ENCODE measurements at regions not wholly inside any gene's neighbourhood (a gene's known extent, or its start where the extent isn't known, plus 50 kb on each side); places are given as distances from the start of the nearest gene placed in this dataset.
A peak's percentile ranks its signal among the peaks of the same experiment; 100 is the strongest.

- no peak for DNase-seq (ENCODE audit: low read depth in 2 of 2)
Observed at GRCh38 chr5:27377626-27378025, 339.2 kb upstream of the CDH9 start.

GRCh38 chr5:27353970-27354369 lies 315.6 kb upstream of the CDH9 start:
- DNase-seq (ENCODE audit: low read depth in 2 of 2), result no peak

DNA sequence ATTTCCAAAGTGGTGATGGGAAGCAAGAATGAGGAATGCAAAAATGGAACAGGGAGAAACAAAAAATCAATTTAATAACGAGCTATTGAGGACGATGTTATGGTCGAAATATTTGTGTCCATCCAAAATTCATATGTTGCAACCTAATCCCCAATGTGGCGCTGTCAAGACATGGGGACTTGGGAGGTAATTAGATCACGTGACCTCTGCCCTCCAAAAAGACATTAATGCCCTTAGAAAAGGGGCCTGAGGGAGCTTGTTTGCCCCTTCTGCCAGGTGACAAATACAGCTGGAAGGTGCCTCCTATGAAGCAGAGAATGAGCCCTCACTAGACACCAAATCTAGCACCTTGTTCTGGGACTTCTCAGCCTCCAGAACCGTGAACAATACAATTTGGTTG lies 315.2 kb upstream of the CDH9 start:
- no peak for DNase-seq (ENCODE audit: low read depth in 2 of 2)

- no peak for DNase-seq (ENCODE audit: low read depth in 2 of 2)
Observed at GRCh38 chr5:27341342-27341741, 303.0 kb upstream of the CDH9 start.

DNA sequence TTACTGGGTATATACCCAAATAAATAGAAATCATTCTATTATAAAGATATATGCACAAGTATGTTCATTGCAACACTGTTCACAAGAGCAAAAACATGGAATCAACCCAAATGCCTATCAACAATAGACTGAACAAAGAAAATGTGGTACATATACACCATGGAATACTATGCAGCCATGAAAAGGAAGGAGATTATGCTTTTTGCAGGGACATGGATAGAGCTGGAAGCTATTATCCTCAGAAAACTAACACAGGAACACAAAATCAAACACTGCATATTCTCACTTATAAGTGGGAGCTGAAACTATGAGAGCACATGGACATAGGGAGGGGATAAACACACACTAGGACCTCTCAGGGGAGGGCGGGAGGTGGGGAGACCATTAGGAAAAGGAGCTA lies 298.4 kb upstream of the CDH9 start:
- DNase-seq (ENCODE audit: low read depth in 2 of 2), result no peak

- peak in 1 of 2 donors; percentile 1 for DNase-seq (ENCODE audit: low read depth in 2 of 2)
Observed at GRCh38 chr5:27328480-27328879, 290.1 kb upstream of the CDH9 start.

DNA sequence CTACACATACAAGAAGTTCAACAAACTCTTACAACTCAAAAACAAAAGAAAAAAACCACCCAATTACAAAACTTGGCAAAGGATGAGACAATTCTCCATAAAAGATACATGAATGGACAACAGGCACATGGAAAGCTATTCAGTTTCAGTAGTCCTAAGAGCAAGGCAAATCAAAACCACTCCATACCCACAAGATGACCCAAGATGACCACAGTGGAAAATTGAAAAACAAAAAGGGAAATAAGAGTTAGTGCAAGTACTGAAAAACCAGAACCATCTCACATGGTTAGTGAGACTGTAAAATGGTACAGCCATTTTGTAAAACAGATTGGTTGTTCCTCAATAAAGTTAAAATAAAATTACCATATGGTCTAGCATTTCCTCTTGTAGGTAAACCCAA lies 287.1 kb upstream of the CDH9 start:
- DNase-seq (ENCODE audit: low read depth in 2 of 2), result no peak

DNA sequence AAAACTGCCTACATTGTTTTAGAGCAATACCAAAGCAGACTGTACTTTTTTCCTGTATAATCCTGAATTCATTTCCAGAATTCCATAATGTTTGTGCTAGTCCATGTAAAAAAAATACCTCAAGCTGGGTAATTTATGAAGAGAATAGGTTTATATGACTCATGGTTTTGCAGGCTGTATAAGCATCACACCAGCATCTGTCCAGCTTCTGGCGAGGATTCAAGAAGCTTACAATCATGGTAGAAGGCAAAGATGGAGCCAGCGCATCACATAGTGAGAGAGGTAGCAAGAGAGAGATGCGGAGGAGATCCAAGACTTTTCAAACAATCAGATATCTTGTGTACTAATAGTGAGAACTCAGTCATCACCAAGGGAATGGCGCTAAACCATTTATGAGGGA lies 280.3 kb upstream of the CDH9 start:
- DNase-seq (ENCODE audit: low read depth in 2 of 2), result no peak

- no peak for DNase-seq (ENCODE audit: low read depth in 2 of 2)
Observed at GRCh38 chr5:27316271-27316650, 277.9 kb upstream of the CDH9 start.

DNA sequence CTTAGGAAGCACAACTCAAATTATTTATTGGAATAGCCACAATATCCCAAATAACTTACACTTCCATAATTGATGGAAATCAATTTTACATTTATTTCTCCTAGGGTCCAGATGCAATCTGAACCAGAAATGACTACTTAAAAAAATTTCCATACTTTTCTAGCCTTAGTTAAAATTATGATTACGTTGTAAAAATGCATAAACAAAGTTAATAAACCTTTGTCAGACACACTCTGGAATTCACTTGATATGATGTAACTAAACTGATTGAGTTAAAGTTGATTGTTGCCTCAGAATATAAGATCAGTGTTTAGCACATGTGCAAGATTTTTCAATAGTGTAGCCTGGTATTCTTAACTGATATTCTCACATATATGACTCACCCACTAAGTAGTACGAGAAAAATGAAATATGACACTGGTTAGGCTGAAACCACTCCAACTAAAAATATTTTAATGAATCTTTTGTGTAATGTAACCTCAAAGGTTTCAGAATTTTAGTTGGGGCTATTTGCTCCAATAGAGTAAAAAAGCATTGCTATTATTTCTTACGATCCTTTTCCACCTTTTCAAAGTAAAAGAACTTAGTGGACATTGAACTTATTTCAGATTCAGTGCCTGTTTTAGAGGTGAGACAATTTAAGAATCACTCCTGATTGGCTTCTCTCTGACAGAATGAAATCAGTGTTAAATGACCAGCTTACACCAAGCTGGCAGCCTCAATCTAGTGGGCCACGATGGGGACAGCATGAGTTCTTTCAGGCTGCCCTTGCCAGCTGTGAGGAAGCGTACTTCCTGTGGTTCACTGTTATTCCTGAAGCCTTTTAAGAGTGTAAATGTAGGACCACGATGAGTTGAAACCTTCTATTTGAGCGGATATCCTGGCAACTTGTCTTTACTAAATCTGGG lies 277.2 kb upstream of the CDH9 start:
- DNase-seq (ENCODE audit: low read depth in 2 of 2), result no peak

DNA sequence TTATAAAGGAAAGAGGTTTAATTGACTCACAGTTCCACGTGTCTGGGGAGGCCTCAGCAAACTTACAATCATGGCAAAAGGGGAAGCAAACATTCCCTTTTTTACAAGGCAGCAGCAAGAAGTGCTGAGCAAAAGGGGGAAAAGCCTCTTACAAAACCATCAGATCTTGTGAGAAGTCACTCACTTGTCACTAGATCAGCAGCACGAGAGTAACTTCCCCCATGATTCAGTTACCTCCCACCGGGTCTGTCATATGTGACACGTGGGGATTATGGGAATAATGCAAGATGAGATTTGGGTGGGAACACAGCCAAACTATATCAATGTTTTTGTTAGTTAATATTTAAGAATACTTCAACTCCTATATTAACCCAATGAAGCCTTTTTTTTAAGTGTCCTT lies 275.2 kb upstream of the CDH9 start:
- DNase-seq (ENCODE audit: low read depth in 2 of 2), result no peak

GRCh38 chr5:27312291-27312893 lies 274.0 kb upstream of the CDH9 start:
- no peak for DNase-seq (ENCODE audit: low read depth in 2 of 2)

- no peak for DNase-seq (ENCODE audit: low read depth in 2 of 2)
Observed at GRCh38 chr5:27311544-27311943, 273.2 kb upstream of the CDH9 start.

- DNase-seq (ENCODE audit: low read depth in 2 of 2), result no peak
Observed at GRCh38 chr5:27308153-27308552, 269.8 kb upstream of the CDH9 start.

DNA sequence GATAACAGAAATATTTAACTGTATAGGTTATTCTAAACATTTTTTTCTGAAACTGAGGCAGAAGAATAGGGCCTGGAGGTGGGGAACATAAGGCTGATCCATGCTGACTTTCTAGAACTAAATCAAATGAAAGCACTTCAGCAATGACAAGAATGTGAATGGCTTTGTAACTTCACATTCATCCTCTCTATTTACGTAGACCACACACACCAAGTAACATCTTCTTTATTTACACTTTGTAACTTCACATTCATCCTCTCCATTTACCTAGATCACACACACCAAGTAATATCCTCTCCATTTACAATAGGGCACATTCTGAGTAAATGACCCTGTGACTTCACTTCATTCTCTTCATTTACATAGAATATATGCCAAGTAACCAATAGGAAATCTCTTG lies 251.8 kb upstream of the CDH9 start:
- no peak for DNase-seq (ENCODE audit: low read depth in 2 of 2)

GRCh38 chr5:27276119-27276518 lies 237.7 kb upstream of the CDH9 start:
- no peak for DNase-seq (ENCODE audit: low read depth in 2 of 2)

DNA sequence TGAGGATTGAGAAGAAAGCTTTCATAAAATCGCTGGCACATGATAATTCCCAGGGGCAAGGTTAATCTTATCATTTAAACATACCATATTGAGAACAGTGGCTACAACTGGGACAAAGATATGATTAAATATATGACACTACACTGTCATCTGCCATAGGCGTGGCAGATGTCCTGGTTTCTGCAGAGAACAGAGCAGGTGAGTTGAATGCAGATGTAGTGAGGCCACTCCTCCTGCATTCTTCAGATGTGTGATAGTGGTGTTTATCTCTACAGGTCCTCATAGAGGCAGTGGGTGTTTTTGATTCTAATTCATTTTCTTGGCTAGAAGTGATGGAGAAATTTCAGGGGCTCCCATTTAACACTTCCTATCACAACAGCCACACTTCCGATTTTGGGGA lies 237.0 kb upstream of the CDH9 start:
- DNase-seq (ENCODE audit: low read depth in 2 of 2), result no peak

DNA sequence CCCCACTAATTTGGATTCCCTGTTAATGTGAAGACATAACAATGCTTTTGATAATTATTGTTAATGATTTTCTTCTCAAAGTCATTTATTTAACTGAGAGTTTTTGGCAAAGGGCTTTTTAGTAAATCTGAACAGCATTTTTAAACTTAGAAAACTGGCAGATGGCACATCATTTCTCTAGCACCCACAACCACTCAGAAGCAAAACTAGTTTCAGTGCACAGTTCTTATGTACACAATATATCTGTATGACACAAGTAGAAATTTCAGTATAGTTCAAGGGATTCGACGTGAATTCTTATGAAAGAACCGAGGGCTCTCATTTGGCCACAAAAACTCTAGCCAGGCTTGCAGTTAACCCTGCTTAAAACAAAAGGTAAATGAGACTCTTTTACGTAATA lies 231.4 kb upstream of the CDH9 start:
- no peak for DNase-seq (ENCODE audit: low read depth in 2 of 2)

DNA sequence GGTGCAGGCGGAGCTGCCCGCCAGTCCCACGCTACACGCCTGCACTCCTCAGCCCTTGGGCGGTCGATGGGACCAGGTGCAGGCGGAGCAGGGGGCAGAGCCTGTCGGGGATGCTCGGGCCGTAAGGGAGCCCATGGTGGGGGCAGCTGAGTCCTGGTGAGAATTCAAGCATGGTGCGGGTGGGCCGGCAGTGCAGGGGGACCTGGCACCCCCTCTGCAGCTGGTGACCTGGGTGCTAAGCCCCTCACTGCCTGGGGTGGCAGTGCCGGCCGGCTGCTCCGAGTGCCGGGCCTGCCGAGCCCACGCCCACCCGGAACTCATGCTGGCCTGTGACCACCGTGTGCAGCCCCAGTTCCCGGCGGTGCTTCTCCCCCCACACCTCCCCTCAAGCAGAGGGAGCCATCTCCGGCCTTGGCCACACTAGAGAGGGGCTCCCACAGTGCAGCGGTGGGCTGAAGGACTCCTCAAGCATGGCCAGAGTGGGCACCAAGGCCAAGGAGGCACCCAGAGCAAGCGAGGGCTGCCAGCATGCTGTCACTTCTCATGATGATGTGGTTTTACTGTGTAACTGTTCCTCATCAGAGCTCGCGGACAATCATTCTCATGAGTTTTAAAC lies 228.9 kb upstream of the CDH9 start:
- no peak for DNase-seq (ENCODE audit: low read depth in 2 of 2)

GRCh38 chr5:27266184-27266583 lies 227.8 kb upstream of the CDH9 start:
- DNase-seq (ENCODE audit: low read depth in 2 of 2), result no peak

DNA sequence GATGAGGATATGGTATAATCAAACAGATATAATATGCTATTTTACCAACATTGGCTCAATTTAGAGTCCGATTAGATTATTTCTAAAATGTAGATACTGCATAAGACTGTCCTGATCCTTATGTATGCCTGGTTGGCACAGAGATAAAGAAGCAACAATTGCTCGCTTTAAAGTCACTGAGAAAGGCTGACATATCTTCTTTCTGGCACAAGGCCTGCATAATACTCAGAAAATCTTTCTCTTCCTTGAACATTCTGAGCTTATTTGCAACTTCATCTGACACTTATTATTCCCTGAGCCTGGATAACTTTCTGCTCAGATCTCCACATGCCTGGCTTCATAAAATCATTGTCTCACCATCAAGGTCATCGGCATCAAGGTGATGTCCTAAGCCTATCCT lies 219.3 kb upstream of the CDH9 start:
- DNase-seq (ENCODE audit: low read depth in 2 of 2), result no peak

GRCh38 chr5:27252911-27253310 lies 214.5 kb upstream of the CDH9 start:
- DNase-seq (ENCODE audit: low read depth in 2 of 2), result no peak

DNA sequence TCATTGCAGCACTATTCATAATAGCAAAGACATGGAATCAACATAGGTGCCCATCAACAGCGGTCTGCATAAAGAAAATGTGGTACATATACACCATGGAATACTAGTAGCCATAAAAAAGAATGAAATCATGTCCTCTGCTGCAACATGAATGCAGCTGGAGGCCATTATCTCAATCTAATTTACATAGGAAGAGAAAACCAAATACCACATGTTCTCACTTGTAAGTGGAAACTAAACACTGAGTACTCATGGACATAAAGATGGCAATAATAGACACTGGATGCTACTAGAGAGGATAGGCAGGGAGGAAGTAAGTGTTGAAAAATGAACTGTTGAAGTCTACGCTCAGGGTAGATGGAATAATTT lies 203.9 kb upstream of the CDH9 start:
- DNase-seq (ENCODE audit: low read depth in 2 of 2), result no peak
